Omental fat pad (tissue), 3 donors: ENCODE measurements at regions not wholly inside any gene's neighbourhood (a gene's known extent, or its start where the extent isn't known, plus 50 kb on each side); places are given as distances from the start of the nearest gene placed in this dataset.

Source experiments
- ATAC-seq: fragments of 150-250 bp; one replicate; pipeline ENCODE4 v1.9.1; 2016; ENCODE audit warnings: mild to moderate bottlenecking, moderate library complexity; ENCODE audit not compliant: low FRiP score
- DNase-seq: peaks from one replicate; pipeline ENCODE4 v3.0.0-alpha.2; 2019; ENCODE audit warnings: low spot score
- CTCF ChIP-seq, 3 donors: fragments of 450-650 bp; IDR thresholded peaks; one replicate each; pipeline ENCODE4 v1.5.1; 2016 to 2017; ENCODE audit warnings: antibody characterized with exemption in 3 of 3, mild to moderate bottlenecking in 3 of 3, moderate library complexity in 2 of 3

GRCh38 chr4:138696771-138697170 lies 318.8 kb upstream of the NOCT start:
- TF ChIP-seq CTCF (IDR thresholded peaks at IDR 0.05): no peak
- ATAC-seq (no peak), DNase-seq (no peak)

GRCh38 chr4:138696058-138696457 lies 319.5 kb upstream of the NOCT start:
- no peak for TF ChIP-seq CTCF (IDR thresholded peaks at IDR 0.05)
- no peak for ATAC-seq
- no peak for DNase-seq

GRCh38 chr4:138693526-138693925 lies 322.1 kb upstream of the NOCT start:
- no peak for TF ChIP-seq CTCF (IDR thresholded peaks at IDR 0.05)
- DNase-seq (no peak), ATAC-seq (no peak)

GRCh38 chr4:138692411-138692810 lies 323.2 kb upstream of the NOCT start:
- no peak for TF ChIP-seq CTCF (IDR thresholded peaks at IDR 0.05)
- ATAC-seq (no peak), DNase-seq (no peak)

- no peak for ATAC-seq
- no peak for TF ChIP-seq CTCF (IDR thresholded peaks at IDR 0.05)
- DNase-seq: no peak
Observed at GRCh38 chr4:138689593-138689992, 326.0 kb upstream of the NOCT start.

GRCh38 chr4:138689187-138689586 lies 326.4 kb upstream of the NOCT start:
- ATAC-seq: no peak
- DNase-seq: no peak
- TF ChIP-seq CTCF (IDR thresholded peaks at IDR 0.05): no peak

GRCh38 chr4:138688408-138689085 lies 327.0 kb upstream of the NOCT start:
- DNase-seq (no peak), ATAC-seq (no peak)
- TF ChIP-seq CTCF (IDR thresholded peaks at IDR 0.05): no peak
